ENCODE measurements at regions not wholly inside any gene's neighbourhood (a gene's known extent, or its start where the extent isn't known, plus 50 kb on each side); places are given as distances from the start of the nearest gene placed in this dataset.

GRCh38 chr12:84085046-84085445 is 827.6 kb downstream of the SLC6A15 start (continued):
- no peak for TF ChIP-seq ZNF146 (tag by site-specific recombination; IDR thresholded peaks at IDR 0.05)
- no peak for TF ChIP-seq ZBTB8A (tag by site-specific recombination; IDR thresholded peaks at IDR 0.05)
- no peak for TF ChIP-seq ZNF140 (tag by site-specific recombination; IDR thresholded peaks at IDR 0.05)

GRCh38 chr12:84079626-84080025 is 833.0 kb downstream of the SLC6A15 start:
- Histone ChIP-seq H3K4me1 (ENCODE audit: control insufficient read depth, insufficient read depth, low read length) (no peaks in the 10 kb centered on the region), H3K36me3 (ENCODE audit: control insufficient read depth in 2 of 2, insufficient read depth in 1 of 2, low read length in 2 of 2) (no peaks in the 10 kb centered on the region), H3K27ac (ENCODE audit: extremely low read depth, low read depth, low read length) (no peak overlapping the region), H3K4me3 (ENCODE audit: low read depth, low read length) (no peak overlapping the region), H3K9me3 (ENCODE audit: control insufficient read depth, insufficient read depth, low read depth, low read length) (no peaks in the 10 kb centered on the region)
- no peak for TF ChIP-seq ZNF426 (tag by site-specific recombination; IDR thresholded peaks at IDR 0.05)
- ChIA-PET CTCF (no interaction called here), POLR2A (no interaction called here)

- POLR2A ChIA-PET, result no interaction called here
- no peak overlapping the region for H3K27ac ChIP-seq (ENCODE audit: extremely low read depth, low read depth, low read length)
- CTCF ChIA-PET, result no interaction called here
- H3K9me3 ChIP-seq (ENCODE audit: control insufficient read depth, insufficient read depth, low read depth, low read length), result no peaks in the 10 kb centered on the region
- TF ChIP-seq HIC1 (tag by site-specific recombination; IDR thresholded peaks at IDR 0.05) (no peak), ZSCAN30 (tag by site-specific recombination; IDR thresholded peaks at IDR 0.05) (no peak), ATF2 (tag by site-specific recombination; IDR thresholded peaks at IDR 0.05; ENCODE audit: low read depth) (no peak), ZNF670 (tag by site-specific recombination; IDR thresholded peaks at IDR 0.05; ENCODE audit: low read depth) (no peak), ZFP69B (tag by site-specific recombination; IDR thresholded peaks at IDR 0.05) (no peak), GFI1B (tag by site-specific recombination; IDR thresholded peaks at IDR 0.05) (no peak), ZFHX2 (tag by site-specific recombination; conservative IDR thresholded peaks at IDR 0.05) (no peak), ZNF292 (tag by site-specific recombination; IDR thresholded peaks at IDR 0.05; ENCODE audit: borderline replicate concordance, low read depth) (no peak), ZBTB26 (tag by site-specific recombination; optimal IDR thresholded peaks at IDR 0.05) (no peak), ZXDB (tag by site-specific recombination; IDR thresholded peaks at IDR 0.05) (no peak), ZNF214 (tag by site-specific recombination; IDR thresholded peaks at IDR 0.05; ENCODE audit: borderline replicate concordance) (no peak), MEIS1 (CRISPR knock-in tag; IDR thresholded peaks at IDR 0.05; ENCODE audit: borderline replicate concordance) (no peak), PRDM2 (tag by site-specific recombination; IDR thresholded peaks at IDR 0.05; ENCODE audit: borderline replicate concordance) (no peak), ZNF112 (tag by site-specific recombination; IDR thresholded peaks at IDR 0.05) (no peak), ZNF692 (tag by site-specific recombination; IDR thresholded peaks at IDR 0.05) (no peak), BCL11A (tag by site-specific recombination; IDR thresholded peaks at IDR 0.05; ENCODE audit: low read depth) (no peak)
- H3K36me3 ChIP-seq (ENCODE audit: control insufficient read depth in 2 of 2, insufficient read depth in 1 of 2, low read length in 2 of 2), result no peaks in the 10 kb centered on the region
- H3K4me3 ChIP-seq (ENCODE audit: low read depth, low read length), result no peak overlapping the region
- H3K4me1 ChIP-seq (ENCODE audit: control insufficient read depth, insufficient read depth, low read length), result no peaks in the 10 kb centered on the region
Observed at GRCh38 chr12:84077679-84078078, 834.9 kb downstream of the SLC6A15 start.
